GM12878 (cell line): ENCODE measurements at regions not wholly inside any gene's neighbourhood (a gene's known extent, or its start where the extent isn't known, plus 50 kb on each side); places are given as distances from the start of the nearest gene placed in this dataset.

Experiments
- ATAC-seq: fragments of 200-7000 bp; cut with Tn5 transposase; 3 replicates; pipeline ENCODE4 v1.9.1; 2020; ENCODE audit warnings: mild to moderate bottlenecking, moderate library complexity
- BruUV-seq: library from RNA; stranded (reverse); fragments of 400-500 nt; replicated peaks from 2 replicates; lab custom pipeline; 2021; lab: Mats Ljungman, UMichigan
- CTCF ChIA-PET: fragments of 300-600 bp; sonication (Branson Sonifier 250); formaldehyde crosslinking; extraction: SDS; loops from one replicate; lab custom pipeline; 2021; ENCODE audit warnings: inconsistent platforms; lab: Yijun Ruan, JAX
- POLR2A ChIA-PET: fragments of 350-600 bp; formaldehyde crosslinking; extraction: SDS; loops from one replicate; lab custom pipeline; 2021; ENCODE audit warnings: inconsistent platforms; lab: Charles Lee
- RAD21 ChIA-PET: fragments of 300-600 bp; sonication (Branson Sonifier 250); formaldehyde crosslinking; loops from one replicate; lab custom pipeline; 2023; ENCODE audit warnings: antibody characterized with exemption; ENCODE audit not compliant: unreplicated experiment; lab: Charles Lee
- SMC1A ChIA-PET: fragments of 300-600 bp; sonication (Branson Sonifier 250); formaldehyde crosslinking; loops from one replicate; lab custom pipeline; 2023; ENCODE audit not compliant: unreplicated experiment, uncharacterized antibody; lab: Charles Lee
- DNase-seq: peaks from one replicate; pipeline ENCODE4 v3.0.0-alpha.2; 2011; ENCODE audit warnings: low read depth, low spot score
- FAIRE-seq: peaks from 3 replicates; lab custom pipeline; 2011; peaks lifted over from hg19 to GRCh38; lab: Jason Lieb, UNC
- H2AFZ ChIP-seq: 2 replicates; pipeline ENCODE4 v1.6.0; 2011; ENCODE audit warnings: low read depth, low read length, control low read depth; ENCODE audit not compliant: control insufficient read depth
- H3K27ac ChIP-seq: 2 replicates; pipeline ENCODE4 v1.5.1; 2011; ENCODE audit warnings: control low read depth; ENCODE audit not compliant: control insufficient read depth, insufficient read depth
- H3K27me3 ChIP-seq, 2 experiments: replicated peaks in 1 of 2; 2 replicates each; pipeline versions ENCODE4 v1.6.0 to v1.6.1; 2011; ENCODE audit warnings: low read length in 1 of 2; ENCODE audit not compliant: control insufficient read depth in 2 of 2, insufficient read depth in 2 of 2
- H3K36me3 ChIP-seq, 2 experiments: 2 replicates each; pipeline ENCODE4 v1.5.1; 2011; ENCODE audit warnings: low read length in 1 of 2; ENCODE audit not compliant: control insufficient read depth in 2 of 2, insufficient read depth in 2 of 2
- H3K4me1 ChIP-seq: 2 replicates; pipeline ENCODE4 v1.6.1; 2011; ENCODE audit warnings: mild to moderate bottlenecking, low read length, moderate library complexity, mixed read lengths; ENCODE audit not compliant: control insufficient read depth, insufficient read depth
- H3K4me2 ChIP-seq: 2 replicates; pipeline ENCODE4 v1.6.0; 2011; ENCODE audit warnings: control low read depth; ENCODE audit not compliant: control insufficient read depth, insufficient read depth
- H3K4me3 ChIP-seq: fragments of 200-600 bp; sonication (generic); 2 replicates; pipeline ENCODE4 v1.5.1; 2016
- H3K79me2 ChIP-seq: 2 replicates; pipeline ENCODE4 v1.6.0; 2011; ENCODE audit warnings: low read length; ENCODE audit not compliant: control insufficient read depth, insufficient read depth
- H3K9ac ChIP-seq: 2 replicates; pipeline ENCODE4 v1.8.0; 2011; ENCODE audit warnings: low read length, control low read depth, mixed read lengths; ENCODE audit not compliant: control insufficient read depth, insufficient read depth
- H3K9me3 ChIP-seq: replicated peaks from 3 replicates; pipeline ENCODE4 v1.5.1; 2011; ENCODE audit warnings: mild to moderate bottlenecking, low read length; ENCODE audit not compliant: control insufficient read depth, insufficient read depth
- H4K20me1 ChIP-seq: 2 replicates; pipeline ENCODE4 v1.6.0; 2011; ENCODE audit not compliant: control insufficient read depth, insufficient read depth
- BMI1 ChIP-seq: fragments of 450-650 bp; IDR thresholded peaks from 2 replicates; pipeline ENCODE4 v1.6.1; 2016; ENCODE audit warnings: mild to moderate bottlenecking, moderate library complexity, borderline replicate concordance
- CREM ChIP-seq: IDR thresholded peaks from 2 replicates; pipeline ENCODE4 v1.6.1; 2014; ENCODE audit warnings: antibody characterized with exemption, low read depth
- EED ChIP-seq: sonication (generic); IDR thresholded peaks from 2 replicates; pipeline ENCODE4 v1.6.1; 2016; ENCODE audit warnings: antibody characterized with exemption, low read depth
- EZH2 ChIP-seq: IDR thresholded peaks from 2 replicates; pipeline ENCODE4 v1.6.1; 2012; ENCODE audit warnings: low read depth, mild to moderate bottlenecking, control low read depth, inconsistent platforms, low read length, borderline replicate concordance; ENCODE audit not compliant: control insufficient read depth
- GABPA ChIP-seq: IDR thresholded peaks from 2 replicates; pipeline ENCODE4 v1.6.1; 2014; ENCODE audit warnings: antibody characterized with exemption, low read depth, mild to moderate bottlenecking, inconsistent platforms
- HDAC6 ChIP-seq: fragments of 200-600 bp; sonication (generic); IDR thresholded peaks from one replicate; pipeline ENCODE4 v1.8.0; 2017; ENCODE audit warnings: antibody characterized with exemption; ENCODE audit not compliant: unreplicated experiment
- NFXL1 ChIP-seq: fragments of 450-650 bp; IDR thresholded peaks from 2 replicates; pipeline ENCODE4 v1.6.1; 2017; ENCODE audit warnings: antibody characterized with exemption, mild to moderate bottlenecking, borderline replicate concordance
- SREBF1 ChIP-seq: IDR thresholded peaks from 2 replicates; pipeline ENCODE4 v1.6.1; 2012; ENCODE audit warnings: mild to moderate bottlenecking, low read length
- TCF3 ChIP-seq: IDR thresholded peaks from 2 replicates; pipeline ENCODE4 v1.6.1; 2012; ENCODE audit warnings: low read depth, mild to moderate bottlenecking, low read length, borderline replicate concordance; ENCODE audit not compliant: insufficient read depth
- TCF7 ChIP-seq: IDR thresholded peaks from 2 replicates; pipeline ENCODE4 v1.6.1; 2014; ENCODE audit warnings: antibody characterized with exemption, borderline replicate concordance
- ZNF384 ChIP-seq: IDR thresholded peaks from 2 replicates; pipeline ENCODE4 v1.6.1; 2012; ENCODE audit warnings: low read depth, mild to moderate bottlenecking, low read length, improper control_type of control experiment, borderline replicate concordance
- WGBS: methylation state at CpG from one replicate; pipeline ENCODE4 v1.1.6; 2016; ENCODE audit warnings: low lambda C conversion rate; ENCODE audit not compliant: insufficient replicate concordance, insufficient coverage; ENCODE audit errors: missing lambda C conversion rate; 5-methylcytosine and 5-hydroxymethylcytosine counted together
- in situ Hi-C: fragments of 300-500 bp; cut with MboI; formaldehyde crosslinking; loops from 9 replicates; pipeline ENCODE4 v1.14.3; 2018; ENCODE audit warnings: mixed read lengths
- intact Hi-C: fragments of 100-400 bp; cut with micrococcal nuclease; formaldehyde crosslinking; loops from one replicate; pipeline ENCODE4 v1.14.2; 2022; ENCODE audit not compliant: unreplicated experiment
- TF ChIP-seq, protein P1 (sequence below): IDR thresholded peaks from 2 replicates; pipeline ENCODE4 v1.6.1; 2011; ENCODE audit warnings: borderline replicate concordance, low read depth, mild to moderate bottlenecking, moderate library complexity, mixed read lengths, low read length; ENCODE audit not compliant: insufficient read depth; ENCODE audit errors: extremely low read length
- TF ChIP-seq, protein P2 (sequence below): fragments of 450-650 bp; IDR thresholded peaks from 2 replicates; pipeline ENCODE4 v1.6.1; 2016; ENCODE audit warnings: mild to moderate bottlenecking, moderate library complexity, borderline replicate concordance

DNA sequence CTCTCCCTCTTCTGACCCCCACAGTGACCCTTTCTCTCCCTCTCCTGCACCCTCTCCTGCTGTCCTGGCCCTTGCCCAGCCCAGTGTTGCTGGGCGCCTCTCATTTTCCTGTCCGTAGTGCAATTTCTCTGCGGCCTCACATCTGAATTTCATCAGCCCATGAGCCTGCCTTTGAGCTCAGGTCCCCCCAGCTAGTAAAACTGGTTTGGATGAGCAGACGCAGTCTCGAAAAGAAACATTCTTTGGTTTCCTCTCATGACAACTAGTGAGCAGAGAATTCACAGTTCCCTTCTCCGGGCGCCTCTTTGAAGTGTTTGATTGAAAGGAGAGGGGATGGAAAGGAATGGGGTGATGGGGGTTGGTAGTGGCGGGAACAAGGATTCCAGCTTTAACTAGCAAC is 126.0 kb upstream of the CADM1 start:
- FAIRE-seq: no peak
- Histone ChIP-seq H3K27me3 (no peaks in the 10 kb centered on the region; a peak in 1 of 4 replicates), H3K36me3 (no peaks in the 10 kb centered on the region), H2AFZ (no peak overlapping the region), H3K4me3 (no peak overlapping the region), H3K27ac (no peak overlapping the region), H3K9ac (no peak overlapping the region), H3K79me2 (no peaks in the 10 kb centered on the region), H3K9me3 (no peaks in the 10 kb centered on the region), H4K20me1 (no peaks in the 10 kb centered on the region), H3K4me1 (no peaks in the 10 kb centered on the region), H3K4me2 (no peak overlapping the region)
- RAD21 ChIA-PET: no interaction called here
- whole genome bisulfite sequencing: 56% methylated on average over 8 of the region's 8 CpGs
- DNase-seq: no peak
- CTCF ChIA-PET: interaction anchor here (0.9 kb wide), 1 partner anchor 9 kb away, joined by 3 read pairs; no protein-coding TSS in a partner anchor
- SMC1A ChIA-PET: interaction anchor here (0.9 kb wide), 1 partner anchor 9 kb away, joined by 3 read pairs; no protein-coding TSS in a partner anchor
- TF ChIP-seq EED: no peak
- TF ChIP-seq BMI1: no peak
- TF ChIP-seq, protein P1, sequence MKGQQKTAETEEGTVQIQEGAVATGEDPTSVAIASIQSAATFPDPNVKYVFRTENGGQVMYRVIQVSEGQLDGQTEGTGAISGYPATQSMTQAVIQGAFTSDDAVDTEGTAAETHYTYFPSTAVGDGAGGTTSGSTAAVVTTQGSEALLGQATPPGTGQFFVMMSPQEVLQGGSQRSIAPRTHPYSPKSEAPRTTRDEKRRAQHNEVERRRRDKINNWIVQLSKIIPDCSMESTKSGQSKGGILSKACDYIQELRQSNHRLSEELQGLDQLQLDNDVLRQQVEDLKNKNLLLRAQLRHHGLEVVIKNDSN: no peak
- no peak for TF ChIP-seq ZNF384
- TF ChIP-seq HDAC6: no peak
- TF ChIP-seq, protein P2, sequence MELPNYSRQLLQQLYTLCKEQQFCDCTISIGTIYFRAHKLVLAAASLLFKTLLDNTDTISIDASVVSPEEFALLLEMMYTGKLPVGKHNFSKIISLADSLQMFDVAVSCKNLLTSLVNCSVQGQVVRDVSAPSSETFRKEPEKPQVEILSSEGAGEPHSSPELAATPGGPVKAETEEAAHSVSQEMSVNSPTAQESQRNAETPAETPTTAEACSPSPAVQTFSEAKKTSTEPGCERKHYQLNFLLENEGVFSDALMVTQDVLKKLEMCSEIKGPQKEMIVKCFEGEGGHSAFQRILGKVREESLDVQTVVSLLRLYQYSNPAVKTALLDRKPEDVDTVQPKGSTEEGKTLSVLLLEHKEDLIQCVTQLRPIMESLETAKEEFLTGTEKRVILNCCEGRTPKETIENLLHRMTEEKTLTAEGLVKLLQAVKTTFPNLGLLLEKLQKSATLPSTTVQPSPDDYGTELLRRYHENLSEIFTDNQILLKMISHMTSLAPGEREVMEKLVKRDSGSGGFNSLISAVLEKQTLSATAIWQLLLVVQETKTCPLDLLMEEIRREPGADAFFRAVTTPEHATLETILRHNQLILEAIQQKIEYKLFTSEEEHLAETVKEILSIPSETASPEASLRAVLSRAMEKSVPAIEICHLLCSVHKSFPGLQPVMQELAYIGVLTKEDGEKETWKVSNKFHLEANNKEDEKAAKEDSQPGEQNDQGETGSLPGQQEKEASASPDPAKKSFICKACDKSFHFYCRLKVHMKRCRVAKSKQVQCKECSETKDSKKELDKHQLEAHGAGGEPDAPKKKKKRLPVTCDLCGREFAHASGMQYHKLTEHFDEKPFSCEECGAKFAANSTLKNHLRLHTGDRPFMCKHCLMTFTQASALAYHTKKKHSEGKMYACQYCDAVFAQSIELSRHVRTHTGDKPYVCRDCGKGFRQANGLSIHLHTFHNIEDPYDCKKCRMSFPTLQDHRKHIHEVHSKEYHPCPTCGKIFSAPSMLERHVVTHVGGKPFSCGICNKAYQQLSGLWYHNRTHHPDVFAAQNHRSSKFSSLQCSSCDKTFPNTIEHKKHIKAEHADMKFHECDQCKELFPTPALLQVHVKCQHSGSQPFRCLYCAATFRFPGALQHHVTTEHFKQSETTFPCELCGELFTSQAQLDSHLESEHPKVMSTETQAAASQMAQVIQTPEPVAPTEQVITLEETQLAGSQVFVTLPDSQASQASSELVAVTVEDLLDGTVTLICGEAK: no peak
- TF ChIP-seq EZH2: no peak
- TF ChIP-seq CREM: no peak
- no peak for TF ChIP-seq GABPA
- TF ChIP-seq TCF7: no peak
- TF ChIP-seq NFXL1: no peak
- TF ChIP-seq SREBF1: no peak
- TF ChIP-seq TCF3: no peak
- ATAC-seq: no peak
- in situ Hi-C loops: no loop called here
- BruUV-seq: no TSS peak
- intact Hi-C loops: no loop called here
- POLR2A ChIA-PET: interaction anchor here (1.6 kb wide), 1 partner anchor 8 kb away, joined by 3 read pairs; no protein-coding TSS in a partner anchor
